Fibroblast of lung (primary cell): ENCODE measurements at regions not wholly inside any gene's neighbourhood (a gene's known extent, or its start where the extent isn't known, plus 50 kb on each side); places are given as distances from the start of the nearest gene placed in this dataset.

Experiments used
- DNase-seq, 2 donors: peaks; one replicate each; pipeline versions ENCODE4 v3.0.0 to v3.0.0-alpha.2; 2010; ENCODE audit warnings: low read depth in 2 of 2
- H2AFZ ChIP-seq: 2 replicates; pipeline ENCODE4 v1.5.1; 2012; ENCODE audit warnings: low read length, control low read depth, inconsistent platforms
- H3K27ac ChIP-seq: 2 replicates; pipeline ENCODE4 v1.5.1; 2011; ENCODE audit warnings: low read length, control low read depth; ENCODE audit not compliant: insufficient read depth
- H3K27me3 ChIP-seq: 2 replicates; pipeline ENCODE4 v1.5.1; 2011; ENCODE audit warnings: mild to moderate bottlenecking, low read length; ENCODE audit not compliant: control insufficient read depth, insufficient read depth
- H3K36me3 ChIP-seq: 2 replicates; pipeline ENCODE4 v1.5.1; 2011; ENCODE audit warnings: low read length; ENCODE audit not compliant: control insufficient read depth, insufficient read depth
- H3K4me1 ChIP-seq: 2 replicates; pipeline ENCODE4 v1.5.1; 2011; ENCODE audit warnings: low read length; ENCODE audit not compliant: control insufficient read depth, insufficient read depth; ENCODE audit errors: extremely low read depth
- H3K4me2 ChIP-seq: 2 replicates; pipeline ENCODE4 v1.5.1; 2011; ENCODE audit warnings: low read length, control low read depth; ENCODE audit not compliant: insufficient read depth; ENCODE audit errors: extremely low read depth
- H3K4me3 ChIP-seq, 4 experiments: fragments of 200-600 bp in 1 of 4; sonication (generic) in 1 of 4; replicated peaks in 1 of 4; 2 replicates each; pipeline ENCODE4 v1.5.1; 2011 to 2016; ENCODE audit warnings: low read length in 4 of 4, low read depth in 3 of 4, mild to moderate bottlenecking in 3 of 4, control low read depth in 2 of 4, inconsistent platforms in 1 of 4, mixed read lengths in 1 of 4; ENCODE audit not compliant: insufficient read depth in 1 of 4; ENCODE audit errors: control extremely low read depth in 1 of 4
- H3K79me2 ChIP-seq: 2 replicates; pipeline ENCODE4 v1.5.1; 2012; ENCODE audit warnings: mild to moderate bottlenecking, low read length, inconsistent platforms; ENCODE audit not compliant: control insufficient read depth, insufficient read depth
- H3K9ac ChIP-seq: 2 replicates; pipeline ENCODE4 v1.5.1; 2011; ENCODE audit warnings: mild to moderate bottlenecking, low read length, control low read depth; ENCODE audit not compliant: insufficient read depth
- H3K9me3 ChIP-seq: 2 replicates; pipeline ENCODE4 v1.5.1; 2012; ENCODE audit warnings: low read depth, low read length; ENCODE audit not compliant: control insufficient read depth, insufficient read depth
- H4K20me1 ChIP-seq: 2 replicates; pipeline ENCODE4 v1.5.1; 2011; ENCODE audit warnings: low read length; ENCODE audit not compliant: control insufficient read depth, insufficient read depth; ENCODE audit errors: extremely low read depth
- CTCF ChIP-seq, 2 donors: IDR thresholded peaks in 1 of 2; conservative IDR thresholded peaks in 1 of 2; 1 replicate in 1 of 2; 2 replicates in 1 of 2; pipeline ENCODE4 v1.5.1; 2011 to 2012; ENCODE audit warnings: low read length in 2 of 2, control low read depth in 1 of 2, inconsistent platforms in 1 of 2, low read depth in 1 of 2, mild to moderate bottlenecking in 1 of 2
- EZH2 ChIP-seq: IDR thresholded peaks from 2 replicates; pipeline ENCODE4 v1.5.1; 2012; ENCODE audit warnings: low read length, control low read depth, mild to moderate bottlenecking; ENCODE audit errors: missing control alignments

GRCh38 chrX:34218063-34218462 is 85.9 kb upstream of the FAM47A start:
- no peaks in the 10 kb centered on the region for H3K36me3 ChIP-seq
- no peak overlapping the region for H2AFZ ChIP-seq
- no peak overlapping the region for H3K9ac ChIP-seq
- no peaks in the 10 kb centered on the region for H3K27me3 ChIP-seq
- H3K4me2 ChIP-seq, result no peak overlapping the region
- no peaks in the 10 kb centered on the region for H4K20me1 ChIP-seq
- H3K4me3 ChIP-seq, result no peak overlapping the region
- H3K79me2 ChIP-seq, result no peaks in the 10 kb centered on the region
- DNase-seq, result no peak
- TF ChIP-seq EZH2 (no peak), CTCF (conservative IDR thresholded peaks at IDR 0.05 in 1 of 2, IDR thresholded peaks at IDR 0.05 in 1 of 2; ENCODE audit: low read depth in 1 of 2, low read length in 2 of 2) (no peak)
- no peak overlapping the region for H3K27ac ChIP-seq
- H3K4me1 ChIP-seq, result no peaks in the 10 kb centered on the region
- H3K9me3 ChIP-seq, result no peaks in the 10 kb centered on the region

DNA sequence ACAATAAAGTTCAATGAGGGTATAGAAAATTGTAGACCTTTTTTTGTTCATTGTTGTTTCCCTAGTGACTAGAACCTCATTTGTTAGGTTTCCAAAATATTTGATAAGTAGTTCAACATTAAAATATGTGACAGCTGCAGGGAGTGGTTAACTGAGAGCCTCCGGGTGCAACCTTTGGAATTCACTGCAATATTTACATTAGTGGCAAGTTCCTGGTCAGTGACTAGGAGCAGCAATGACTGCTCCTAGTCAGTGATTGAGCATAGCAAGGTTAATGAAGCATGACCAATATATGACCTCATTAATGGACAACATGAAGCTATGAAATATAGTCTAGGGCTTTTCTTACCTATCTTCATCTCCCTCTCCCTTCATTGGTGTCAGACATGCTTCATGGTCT is 65.8 kb upstream of the FAM47A start:
- H3K27ac ChIP-seq, result no peak overlapping the region
- no peaks in the 10 kb centered on the region for H3K27me3 ChIP-seq
- no peaks in the 10 kb centered on the region for H3K4me1 ChIP-seq
- H3K79me2 ChIP-seq, result no peaks in the 10 kb centered on the region
- TF ChIP-seq CTCF (conservative IDR thresholded peaks at IDR 0.05 in 1 of 2, IDR thresholded peaks at IDR 0.05 in 1 of 2; ENCODE audit: low read depth in 1 of 2, low read length in 2 of 2) (no peak), EZH2 (no peak)
- H3K36me3 ChIP-seq, result no peaks in the 10 kb centered on the region
- no peak for DNase-seq
- no peak overlapping the region for H3K4me2 ChIP-seq
- no peak overlapping the region for H3K9ac ChIP-seq
- H3K9me3 ChIP-seq, result no peaks in the 10 kb centered on the region
- H4K20me1 ChIP-seq, result no peaks in the 10 kb centered on the region
- no peak overlapping the region for H3K4me3 ChIP-seq
- H2AFZ ChIP-seq, result no peak overlapping the region
